Testis (tissue), 2 donors: ENCODE measurements at regions not wholly inside any gene's neighbourhood (a gene's known extent, or its start where the extent isn't known, plus 50 kb on each side); places are given as distances from the start of the nearest gene placed in this dataset.

Experiments used
- CTCF ChIP-seq, 3 experiments: fragments of 450-650 bp in 2 of 3; fragments of 200-600 bp in 1 of 3; sonication (generic) in 1 of 3; IDR thresholded peaks; one replicate each; pipeline ENCODE4 v1.5.1; 2016 to 2019; ENCODE audit warnings: antibody characterized with exemption in 3 of 3, mild to moderate bottlenecking in 2 of 3, moderate library complexity in 1 of 3
- POLR2A ChIP-seq: fragments of 450-650 bp; IDR thresholded peaks from one replicate; pipeline ENCODE4 v1.6.1; 2017; ENCODE audit warnings: antibody characterized with exemption, mild to moderate bottlenecking, moderate library complexity

DNA sequence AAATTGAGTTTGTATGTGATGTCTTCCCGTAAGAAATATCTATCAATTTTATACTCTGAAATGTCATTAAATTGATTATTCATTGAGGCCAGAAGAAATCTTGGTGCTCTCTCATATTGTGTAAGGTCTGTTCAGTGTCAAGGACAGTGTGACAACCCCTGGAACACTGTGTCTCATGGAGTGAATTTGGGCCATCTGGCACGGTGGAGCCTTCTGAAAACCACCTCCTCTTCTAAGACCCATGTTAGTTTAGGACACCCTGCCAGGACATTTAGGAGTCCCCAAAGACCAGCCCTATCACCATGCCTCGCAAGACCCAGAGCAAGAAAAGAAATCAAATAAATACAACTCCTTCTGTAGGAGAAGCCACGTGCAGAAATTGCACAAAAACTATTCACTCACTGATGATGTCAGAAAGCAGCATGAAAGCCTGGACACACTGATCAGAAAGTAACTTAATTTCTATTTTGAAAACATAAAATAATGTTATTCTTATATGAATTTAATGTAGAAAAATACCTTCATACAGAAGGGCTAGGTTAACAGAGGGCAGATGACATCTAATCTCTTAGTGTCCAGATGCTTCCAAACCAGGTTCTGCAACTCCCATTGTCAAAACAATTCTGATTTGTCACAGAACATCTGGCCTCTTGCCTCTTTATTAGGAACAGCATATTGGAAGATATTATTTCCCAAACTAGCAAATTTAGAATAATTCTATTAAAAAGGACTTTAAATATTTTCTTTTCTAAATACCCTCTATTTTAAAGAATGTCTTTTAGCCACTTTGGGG, 298.8 kb downstream of the NR2F1-AS1 start:
- TF ChIP-seq CTCF (IDR thresholded peaks at IDR 0.05) (no peak), POLR2A (no peak)
